Uterus (tissue), 2 donors: ENCODE measurements at regions not wholly inside any gene's neighbourhood (a gene's known extent, or its start where the extent isn't known, plus 50 kb on each side); places are given as distances from the start of the nearest gene placed in this dataset.

ENCODE experiments used
- POLR2A ChIP-seq, 2 donors: fragments of 450-650 bp; IDR thresholded peaks; one replicate each; pipeline ENCODE4 v1.6.1; 2016; ENCODE audit warnings: antibody characterized with exemption in 2 of 2, mild to moderate bottlenecking in 1 of 2, moderate library complexity in 1 of 2
- TF ChIP-seq, protein P1 (sequence below), 4 experiments: fragments of 200-600 bp in 2 of 4; fragments of 450-650 bp in 2 of 4; sonication (generic) in 2 of 4; IDR thresholded peaks; one replicate each; pipeline ENCODE4 v1.5.1; 2016 to 2019; ENCODE audit warnings: antibody characterized with exemption in 4 of 4, mild to moderate bottlenecking in 2 of 4, moderate library complexity in 1 of 4

DNA sequence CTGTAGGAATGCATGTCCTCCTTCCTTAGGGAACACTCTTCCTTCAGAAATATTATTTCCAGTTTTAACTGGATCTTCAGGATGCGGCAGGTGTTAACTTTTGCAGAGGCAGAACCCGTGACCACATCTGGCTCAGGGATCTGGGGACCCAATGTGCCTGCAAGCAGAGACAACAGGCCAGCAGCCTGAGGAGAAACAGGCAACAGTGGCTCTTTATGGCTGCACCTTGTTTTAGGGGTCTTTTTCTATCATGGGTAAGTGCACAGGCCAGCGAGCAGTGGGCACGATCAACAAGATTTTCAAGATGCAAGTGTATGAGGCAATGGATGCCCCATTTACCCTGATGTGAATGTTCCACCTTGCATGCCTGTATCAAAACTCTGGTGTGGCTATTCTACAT lies 497.5 kb upstream of the KLF6 start:
- TF ChIP-seq, protein P1, sequence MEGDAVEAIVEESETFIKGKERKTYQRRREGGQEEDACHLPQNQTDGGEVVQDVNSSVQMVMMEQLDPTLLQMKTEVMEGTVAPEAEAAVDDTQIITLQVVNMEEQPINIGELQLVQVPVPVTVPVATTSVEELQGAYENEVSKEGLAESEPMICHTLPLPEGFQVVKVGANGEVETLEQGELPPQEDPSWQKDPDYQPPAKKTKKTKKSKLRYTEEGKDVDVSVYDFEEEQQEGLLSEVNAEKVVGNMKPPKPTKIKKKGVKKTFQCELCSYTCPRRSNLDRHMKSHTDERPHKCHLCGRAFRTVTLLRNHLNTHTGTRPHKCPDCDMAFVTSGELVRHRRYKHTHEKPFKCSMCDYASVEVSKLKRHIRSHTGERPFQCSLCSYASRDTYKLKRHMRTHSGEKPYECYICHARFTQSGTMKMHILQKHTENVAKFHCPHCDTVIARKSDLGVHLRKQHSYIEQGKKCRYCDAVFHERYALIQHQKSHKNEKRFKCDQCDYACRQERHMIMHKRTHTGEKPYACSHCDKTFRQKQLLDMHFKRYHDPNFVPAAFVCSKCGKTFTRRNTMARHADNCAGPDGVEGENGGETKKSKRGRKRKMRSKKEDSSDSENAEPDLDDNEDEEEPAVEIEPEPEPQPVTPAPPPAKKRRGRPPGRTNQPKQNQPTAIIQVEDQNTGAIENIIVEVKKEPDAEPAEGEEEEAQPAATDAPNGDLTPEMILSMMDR (IDR thresholded peaks at IDR 0.05) = no peak
- TF ChIP-seq POLR2A (IDR thresholded peaks at IDR 0.05) = no peak
